ENCODE measurements at regions not wholly inside any gene's neighbourhood (a gene's known extent, or its start where the extent isn't known, plus 50 kb on each side); places are given as distances from the start of the nearest gene placed in this dataset.
"Not testable (repeated sequence)": the region's sequence is repeated elsewhere in the genome, so short reads cannot be mapped to it uniquely, and the experiment has no call there.

- TF ChIP-seq CTCF (IDR thresholded peaks at IDR 0.05; ENCODE audit: partially characterized antibody, unreplicated experiment): no peak
- Mint-ChIP-seq H3K27me3 (ENCODE audit: unreplicated experiment) (no peaks in the 10 kb centered on the region), H3K4me1 (ENCODE audit: low read depth, unreplicated experiment) (no peaks in the 10 kb centered on the region), H3K27ac (ENCODE audit: unreplicated experiment) (no peak overlapping the region), H3K9me3 (ENCODE audit: unreplicated experiment) (no peaks in the 10 kb centered on the region), H3K36me3 (ENCODE audit: unreplicated experiment) (no peaks in the 10 kb centered on the region), H3K4me3 (ENCODE audit: unreplicated experiment) (no peak overlapping the region)
- DNase-seq: no peak
Observed at GRCh38 chr14:42508209-42508946, 901.7 kb downstream of the LRFN5 start.

GRCh38 chr14:42504433-42504832 is 897.8 kb downstream of the LRFN5 start:
- H3K27me3 Mint-ChIP-seq (ENCODE audit: unreplicated experiment): no peaks in the 10 kb centered on the region
- H3K9me3 Mint-ChIP-seq (ENCODE audit: unreplicated experiment): no peaks in the 10 kb centered on the region
- H3K4me1 Mint-ChIP-seq (ENCODE audit: low read depth, unreplicated experiment): no peaks in the 10 kb centered on the region
- H3K4me3 Mint-ChIP-seq (ENCODE audit: unreplicated experiment): no peak overlapping the region
- no peak overlapping the region for H3K27ac Mint-ChIP-seq (ENCODE audit: unreplicated experiment)
- no peak for TF ChIP-seq CTCF (IDR thresholded peaks at IDR 0.05; ENCODE audit: partially characterized antibody, unreplicated experiment)
- DNase-seq: no peak
- no peaks in the 10 kb centered on the region for H3K36me3 Mint-ChIP-seq (ENCODE audit: unreplicated experiment)

- Mint-ChIP-seq H3K36me3 (ENCODE audit: unreplicated experiment) (no peaks in the 10 kb centered on the region), H3K27me3 (ENCODE audit: unreplicated experiment) (no peaks in the 10 kb centered on the region), H3K4me1 (ENCODE audit: low read depth, unreplicated experiment) (no peaks in the 10 kb centered on the region), H3K9me3 (ENCODE audit: unreplicated experiment) (no peaks in the 10 kb centered on the region), H3K27ac (ENCODE audit: unreplicated experiment) (no peak overlapping the region), H3K4me3 (ENCODE audit: unreplicated experiment) (no peak overlapping the region)
- DNase-seq: no peak
- no peak for TF ChIP-seq CTCF (IDR thresholded peaks at IDR 0.05; ENCODE audit: partially characterized antibody, unreplicated experiment)
Observed at GRCh38 chr14:42499137-42499536, 892.5 kb downstream of the LRFN5 start.

- Mint-ChIP-seq H3K27ac (ENCODE audit: unreplicated experiment) (no peak overlapping the region), H3K36me3 (ENCODE audit: unreplicated experiment) (no peaks in the 10 kb centered on the region), H3K4me3 (ENCODE audit: unreplicated experiment) (no peak overlapping the region), H3K9me3 (ENCODE audit: unreplicated experiment) (no peaks in the 10 kb centered on the region), H3K4me1 (ENCODE audit: low read depth, unreplicated experiment) (peaks cover 1% of the 10 kb centered on the region), H3K27me3 (ENCODE audit: unreplicated experiment) (no peaks in the 10 kb centered on the region)
- TF ChIP-seq CTCF (IDR thresholded peaks at IDR 0.05; ENCODE audit: partially characterized antibody, unreplicated experiment): no peak
- no peak for DNase-seq
Observed at GRCh38 chr14:42490536-42490935, 883.9 kb downstream of the LRFN5 start.

- H3K27ac Mint-ChIP-seq (ENCODE audit: unreplicated experiment): no peak overlapping the region
- no peak overlapping the region for H3K4me3 Mint-ChIP-seq (ENCODE audit: unreplicated experiment)
Observed at GRCh38 chr14:42488965-42489364, 882.3 kb downstream of the LRFN5 start.

GRCh38 chr14:42482345-42482971 is 875.8 kb downstream of the LRFN5 start:
- H3K27me3 Mint-ChIP-seq (ENCODE audit: unreplicated experiment); H3K4me3 Mint-ChIP-seq (ENCODE audit: unreplicated experiment); H3K27ac Mint-ChIP-seq (ENCODE audit: unreplicated experiment): not testable (repeated sequence)

More at GRCh38 chr14:42488965-42489364, 882.3 kb downstream of the LRFN5 start:
- no peak for DNase-seq
- H3K9me3 Mint-ChIP-seq (ENCODE audit: unreplicated experiment): no peaks in the 10 kb centered on the region
- peaks cover 1% of the 10 kb centered on the region for H3K4me1 Mint-ChIP-seq (ENCODE audit: low read depth, unreplicated experiment)
- TF ChIP-seq CTCF (IDR thresholded peaks at IDR 0.05; ENCODE audit: partially characterized antibody, unreplicated experiment): no peak
- no peaks in the 10 kb centered on the region for H3K27me3 Mint-ChIP-seq (ENCODE audit: unreplicated experiment)
- H3K36me3 Mint-ChIP-seq (ENCODE audit: unreplicated experiment): no peaks in the 10 kb centered on the region

GRCh38 chr14:42481714-42482113 is 875.0 kb downstream of the LRFN5 start:
- H3K27me3 Mint-ChIP-seq (ENCODE audit: unreplicated experiment); H3K4me1 Mint-ChIP-seq (ENCODE audit: low read depth, unreplicated experiment); H3K27ac Mint-ChIP-seq (ENCODE audit: unreplicated experiment); H3K36me3 Mint-ChIP-seq (ENCODE audit: unreplicated experiment); H3K9me3 Mint-ChIP-seq (ENCODE audit: unreplicated experiment); H3K4me3 Mint-ChIP-seq (ENCODE audit: unreplicated experiment); DNase-seq: not testable (repeated sequence)

More at GRCh38 chr14:42482345-42482971, 875.8 kb downstream of the LRFN5 start:
- not testable (repeated sequence) for H3K36me3 Mint-ChIP-seq (ENCODE audit: unreplicated experiment); DNase-seq; H3K9me3 Mint-ChIP-seq (ENCODE audit: unreplicated experiment); H3K4me1 Mint-ChIP-seq (ENCODE audit: low read depth, unreplicated experiment)
